Adrenal gland (tissue), 9 donors: ENCODE measurements at regions not wholly inside any gene's neighbourhood (a gene's known extent, or its start where the extent isn't known, plus 50 kb on each side); places are given as distances from the start of the nearest gene placed in this dataset.

Source experiments
- DNase-seq, 7 donors: peaks; one replicate each; pipeline ENCODE4 v3.0.0-alpha.2; 2019 to 2020
- H3K27ac ChIP-seq, 5 donors: fragments of 200-600 bp; sonication (generic) in 4 of 5; 1 replicate in 3 of 5; 2 replicates in 2 of 5; pipeline versions ENCODE4 v1.5.1 to v1.8.0; 2016 to 2020; ENCODE audit warnings: mild to moderate bottlenecking in 1 of 5
- H3K27me3 ChIP-seq: fragments of 200-600 bp; 2 replicates; pipeline ENCODE4 v1.8.0; 2021
- H3K36me3 ChIP-seq, 2 donors: fragments of 200-600 bp; replicated peaks in 1 of 2; 1 replicate in 1 of 2; 2 replicates in 1 of 2; pipeline versions ENCODE4 v1.5.1 to v1.8.0; 2018 to 2022
- H3K4me1 ChIP-seq, 2 donors: fragments of 200-600 bp; replicated peaks in 1 of 2; 1 replicate in 1 of 2; 2 replicates in 1 of 2; pipeline versions ENCODE4 v1.5.1 to v1.8.0; 2018 to 2021
- H3K4me3 ChIP-seq, 4 donors: fragments of 200-600 bp; sonication (generic) in 3 of 4; one replicate each; pipeline ENCODE4 v1.5.1; 2016 to 2018
- H3K9me3 ChIP-seq, 3 donors: fragments of 200-600 bp; sonication (generic) in 1 of 3; replicated peaks in 1 of 3; 1 replicate in 2 of 3; 2 replicates in 1 of 3; pipeline versions ENCODE4 v1.5.1 to v1.8.0; 2016 to 2021
- POLR2A ChIP-seq, 2 donors: fragments of 450-650 bp; IDR thresholded peaks; one replicate each; pipeline ENCODE4 v1.6.1; 2017; ENCODE audit warnings: antibody characterized with exemption in 2 of 2, mild to moderate bottlenecking in 2 of 2, moderate library complexity in 1 of 2
- WGBS, 4 donors: extraction: QIAGEN DNeasy Blood & Tissue Kit in 2 of 4; methylation state at CpG; one replicate each; pipeline versions ENCODE4 v1.1.5 to v1.1.7; 2013 to 2017; 5-methylcytosine and 5-hydroxymethylcytosine counted together
- intact Hi-C, 2 donors: fragments of 100-400 bp; cut with DNase I; formaldehyde crosslinking; loops; one replicate each; pipeline versions ENCODE4 v1.14.1 to v1.15.0; 2022 to 2023
- TF ChIP-seq, protein P1 (sequence below), 6 experiments: fragments of 450-650 bp in 4 of 6; fragments of 200-600 bp in 2 of 6; sonication (generic) in 1 of 6; IDR thresholded peaks; 1 replicate in 5 of 6; 2 replicates in 1 of 6; pipeline versions ENCODE4 v1.5.1 to v1.8.0; 2016 to 2021; ENCODE audit warnings: antibody characterized with exemption in 6 of 6, mild to moderate bottlenecking in 2 of 6, moderate library complexity in 1 of 6
- donor health status: healthy with polysubstance abuse.
- donor health status: Bipolar disorder and iron deficiency.
- donor health status: DM: yes; HTN: yes; CAD: no.
- donor health status: DM: no; HTN: no; CAD: no.
- donor health status: DM: no; HTN: no; CAD: no.

DNA sequence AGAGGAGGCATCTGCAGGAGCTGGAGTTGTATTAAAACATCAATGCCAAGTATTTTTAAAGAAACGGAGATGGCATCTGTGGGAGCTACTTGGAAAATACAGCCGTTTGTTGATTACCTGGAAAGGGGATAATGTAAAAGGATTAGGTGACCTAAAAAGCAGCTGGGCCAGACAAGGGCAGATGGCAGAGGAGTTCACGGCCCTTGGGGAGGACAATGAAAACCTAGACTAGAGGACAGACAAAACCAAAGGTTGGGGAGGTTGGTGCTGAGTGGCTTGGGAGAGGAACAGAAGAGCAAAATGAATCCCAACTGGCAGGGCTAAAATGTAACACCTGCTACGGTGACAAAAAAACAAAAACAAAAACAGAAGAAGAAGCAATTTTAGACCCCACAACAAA lies 260.5 kb upstream of the JARID2 start:
- intact Hi-C loops, result no loop called here
- no peak for DNase-seq
- H3K36me3 ChIP-seq, result no peaks in the 10 kb centered on the region
- H3K27me3 ChIP-seq, result no peaks in the 10 kb centered on the region
- TF ChIP-seq, protein P1, sequence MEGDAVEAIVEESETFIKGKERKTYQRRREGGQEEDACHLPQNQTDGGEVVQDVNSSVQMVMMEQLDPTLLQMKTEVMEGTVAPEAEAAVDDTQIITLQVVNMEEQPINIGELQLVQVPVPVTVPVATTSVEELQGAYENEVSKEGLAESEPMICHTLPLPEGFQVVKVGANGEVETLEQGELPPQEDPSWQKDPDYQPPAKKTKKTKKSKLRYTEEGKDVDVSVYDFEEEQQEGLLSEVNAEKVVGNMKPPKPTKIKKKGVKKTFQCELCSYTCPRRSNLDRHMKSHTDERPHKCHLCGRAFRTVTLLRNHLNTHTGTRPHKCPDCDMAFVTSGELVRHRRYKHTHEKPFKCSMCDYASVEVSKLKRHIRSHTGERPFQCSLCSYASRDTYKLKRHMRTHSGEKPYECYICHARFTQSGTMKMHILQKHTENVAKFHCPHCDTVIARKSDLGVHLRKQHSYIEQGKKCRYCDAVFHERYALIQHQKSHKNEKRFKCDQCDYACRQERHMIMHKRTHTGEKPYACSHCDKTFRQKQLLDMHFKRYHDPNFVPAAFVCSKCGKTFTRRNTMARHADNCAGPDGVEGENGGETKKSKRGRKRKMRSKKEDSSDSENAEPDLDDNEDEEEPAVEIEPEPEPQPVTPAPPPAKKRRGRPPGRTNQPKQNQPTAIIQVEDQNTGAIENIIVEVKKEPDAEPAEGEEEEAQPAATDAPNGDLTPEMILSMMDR (IDR thresholded peaks at IDR 0.05), result no peak
- no peak for TF ChIP-seq POLR2A (IDR thresholded peaks at IDR 0.05)
- H3K4me1 ChIP-seq, result no peaks in the 10 kb centered on the region
- 78 to 86% (median 81%) methylated on average over 4 of the region's 4 CpGs for WGBS, 4 donors
- H3K9me3 ChIP-seq, result no peaks in the 10 kb centered on the region
- no peak overlapping the region for H3K27ac ChIP-seq
- no peak overlapping the region for H3K4me3 ChIP-seq

DNA sequence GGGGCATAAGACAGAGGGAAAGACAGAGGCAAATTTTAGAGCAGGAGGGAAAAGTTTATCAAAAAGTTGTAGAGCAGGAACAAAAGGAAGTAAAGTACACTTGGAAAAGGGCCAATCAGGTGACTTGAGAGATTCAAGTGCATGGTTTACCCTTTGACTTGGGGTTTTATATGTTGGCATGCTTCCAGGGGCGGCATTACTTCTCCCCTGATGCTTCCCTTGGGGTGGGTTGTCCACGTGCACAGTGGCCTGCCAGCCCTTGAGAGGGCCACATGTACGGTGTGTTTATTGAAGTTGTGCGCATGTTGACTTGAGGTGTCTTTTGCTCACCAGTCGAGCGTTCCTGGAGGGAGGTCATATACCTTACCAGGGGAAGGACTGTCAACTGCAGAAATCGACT lies 259.5 kb upstream of the JARID2 start:
- 83 to 89% (median 87%) methylated on average over 7 of the region's 7 CpGs for WGBS, 4 donors
- intact Hi-C loops, result no loop called here
- no peak overlapping the region for H3K4me3 ChIP-seq

DNA sequence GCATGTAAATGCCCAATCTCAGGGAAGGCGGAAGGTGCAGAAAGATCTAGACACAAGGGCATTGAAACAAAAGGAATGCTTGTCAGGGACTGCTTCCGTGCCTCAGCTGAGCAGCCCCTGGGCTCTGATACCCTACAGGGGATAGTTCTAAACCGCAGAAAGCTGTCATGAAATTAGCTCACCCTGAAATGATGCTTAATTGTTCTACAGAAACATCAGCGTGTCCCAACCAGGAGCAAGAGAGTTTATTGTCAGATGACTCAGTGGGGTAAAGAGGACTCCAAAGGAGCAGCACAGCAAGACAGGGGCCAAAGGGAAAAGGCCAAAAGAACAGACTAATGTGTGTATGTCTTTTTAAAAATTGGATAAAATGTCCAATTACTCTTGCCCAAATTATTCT lies 258.4 kb upstream of the JARID2 start:
- no peaks in the 10 kb centered on the region for H3K27me3 ChIP-seq
- H3K4me1 ChIP-seq, result no peaks in the 10 kb centered on the region
- intact Hi-C loops, result no loop called here
- no peak overlapping the region for H3K27ac ChIP-seq
- TF ChIP-seq, protein P1 (IDR thresholded peaks at IDR 0.05), result no peak
- TF ChIP-seq POLR2A (IDR thresholded peaks at IDR 0.05), result no peak
- H3K9me3 ChIP-seq, result no peaks in the 10 kb centered on the region
- no peak for DNase-seq
- H3K4me3 ChIP-seq, result no peak overlapping the region
- no peaks in the 10 kb centered on the region for H3K36me3 ChIP-seq
- WGBS, 4 donors, result 90 to 95% (median 93%) methylated on average over 4 of the region's 4 CpGs

More for the DNA sequence above, 259.5 kb upstream of the JARID2 start:
- Histone ChIP-seq H3K27me3 (no peaks in the 10 kb centered on the region), H3K4me1 (no peaks in the 10 kb centered on the region), H3K27ac (no peak overlapping the region), H3K9me3 (no peaks in the 10 kb centered on the region), H3K36me3 (no peaks in the 10 kb centered on the region)
- no peak for DNase-seq
- TF ChIP-seq, protein P1 (IDR thresholded peaks at IDR 0.05), result no peak
- TF ChIP-seq POLR2A (IDR thresholded peaks at IDR 0.05), result no peak

DNA sequence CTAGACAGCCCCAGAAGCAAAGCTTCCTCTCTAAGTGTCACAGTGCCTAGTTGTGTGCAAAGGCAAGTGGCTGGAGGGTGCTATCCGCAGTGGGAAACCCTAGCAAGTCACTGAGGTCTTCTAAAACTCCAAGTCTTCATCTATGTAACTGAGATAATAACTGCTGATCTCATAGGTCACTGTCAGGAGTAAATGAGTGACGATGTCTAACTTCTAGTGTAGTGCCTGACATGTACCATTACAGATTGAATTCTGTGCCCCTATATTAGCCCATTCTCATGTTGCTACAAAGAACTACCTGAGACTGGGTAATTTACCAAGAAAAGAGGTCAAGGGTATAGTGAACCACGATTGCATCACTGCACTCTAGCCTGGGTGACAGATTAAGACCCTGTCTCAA lies 253.5 kb upstream of the JARID2 start:
- no peaks in the 10 kb centered on the region for H3K9me3 ChIP-seq
- no peak overlapping the region for H3K4me3 ChIP-seq
- TF ChIP-seq, protein P1 (IDR thresholded peaks at IDR 0.05), result no peak
- no peak for TF ChIP-seq POLR2A (IDR thresholded peaks at IDR 0.05)
- no peaks in the 10 kb centered on the region for H3K36me3 ChIP-seq
- intact Hi-C loops, result no loop called here
- no peaks in the 10 kb centered on the region for H3K4me1 ChIP-seq
- 76 to 83% (median 79%) methylated on average over 3 of the region's 3 CpGs for WGBS, 4 donors
- H3K27me3 ChIP-seq, result no peaks in the 10 kb centered on the region
- H3K27ac ChIP-seq, result no peak overlapping the region
- DNase-seq, result no peak
